ENCODE measurements at regions not wholly inside any gene's neighbourhood (a gene's known extent, or its start where the extent isn't known, plus 50 kb on each side); places are given as distances from the start of the nearest gene placed in this dataset.
"Not testable (repeated sequence)": the region's sequence is repeated elsewhere in the genome, so short reads cannot be mapped to it uniquely, and the experiment has no call there.

DNA sequence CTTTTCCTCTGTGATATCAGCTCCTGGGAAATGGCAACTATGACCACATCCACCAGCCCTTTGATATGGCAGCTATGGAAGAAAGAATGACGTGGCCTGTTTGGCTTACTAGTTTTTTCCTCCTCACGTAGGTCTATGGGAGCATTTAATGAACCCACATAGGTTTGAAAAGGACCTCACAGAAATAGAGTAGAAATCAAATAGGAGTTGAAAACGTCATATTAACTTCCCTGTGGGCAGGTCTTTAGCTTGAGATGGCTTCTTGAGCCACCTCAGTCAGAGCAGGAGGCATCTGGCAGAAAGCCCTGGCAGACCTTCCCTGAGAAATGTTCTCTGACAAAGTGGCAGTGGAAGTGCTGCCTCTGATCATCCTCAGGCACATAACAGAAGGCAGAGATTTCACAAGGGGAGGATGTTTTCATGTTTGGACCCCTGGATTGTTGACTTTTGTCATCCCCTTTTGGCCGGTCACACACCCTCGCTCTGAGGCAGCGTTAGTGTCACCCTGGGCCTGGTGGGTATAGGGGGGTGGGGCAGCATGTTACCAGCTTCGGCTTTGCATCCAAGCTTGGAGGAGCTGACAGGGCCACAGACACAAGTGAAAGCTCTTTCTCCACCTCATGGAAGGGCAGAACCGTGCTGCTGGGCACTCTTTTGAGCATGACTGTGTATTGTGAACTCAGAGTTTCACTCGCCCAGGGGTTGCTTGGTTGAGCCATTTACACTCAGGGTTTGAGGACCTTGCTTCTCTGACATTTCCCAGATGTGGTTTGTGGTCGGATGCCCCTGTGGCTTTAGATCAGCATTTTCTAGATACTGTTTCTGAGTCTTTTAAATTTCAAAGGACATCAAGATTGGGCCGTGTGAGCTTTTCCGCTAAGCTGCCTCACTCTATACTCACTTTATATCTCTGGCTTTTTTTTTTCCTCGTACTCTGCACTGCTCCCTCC, 184.2 kb downstream of the STK31 start:
- TF ChIP-seq, protein P1, sequence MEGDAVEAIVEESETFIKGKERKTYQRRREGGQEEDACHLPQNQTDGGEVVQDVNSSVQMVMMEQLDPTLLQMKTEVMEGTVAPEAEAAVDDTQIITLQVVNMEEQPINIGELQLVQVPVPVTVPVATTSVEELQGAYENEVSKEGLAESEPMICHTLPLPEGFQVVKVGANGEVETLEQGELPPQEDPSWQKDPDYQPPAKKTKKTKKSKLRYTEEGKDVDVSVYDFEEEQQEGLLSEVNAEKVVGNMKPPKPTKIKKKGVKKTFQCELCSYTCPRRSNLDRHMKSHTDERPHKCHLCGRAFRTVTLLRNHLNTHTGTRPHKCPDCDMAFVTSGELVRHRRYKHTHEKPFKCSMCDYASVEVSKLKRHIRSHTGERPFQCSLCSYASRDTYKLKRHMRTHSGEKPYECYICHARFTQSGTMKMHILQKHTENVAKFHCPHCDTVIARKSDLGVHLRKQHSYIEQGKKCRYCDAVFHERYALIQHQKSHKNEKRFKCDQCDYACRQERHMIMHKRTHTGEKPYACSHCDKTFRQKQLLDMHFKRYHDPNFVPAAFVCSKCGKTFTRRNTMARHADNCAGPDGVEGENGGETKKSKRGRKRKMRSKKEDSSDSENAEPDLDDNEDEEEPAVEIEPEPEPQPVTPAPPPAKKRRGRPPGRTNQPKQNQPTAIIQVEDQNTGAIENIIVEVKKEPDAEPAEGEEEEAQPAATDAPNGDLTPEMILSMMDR (IDR thresholded peaks at IDR 0.05; ENCODE audit: unreplicated experiment): no peak
- Mint-ChIP-seq H3K4me3 (no peak overlapping the region), H3K9me3 (peaks cover 6% of the 10 kb centered on the region), H3K27me3 (ENCODE audit: low read depth) (no peaks in the 10 kb centered on the region), H3K36me3 (no peaks in the 10 kb centered on the region), H3K4me1 (peaks cover 34% of the 10 kb centered on the region), H3K27ac (no peak overlapping the region)
- no peak for DNase-seq (ENCODE audit: low spot score in 2 of 2, unreplicated experiment in 2 of 2)

DNA sequence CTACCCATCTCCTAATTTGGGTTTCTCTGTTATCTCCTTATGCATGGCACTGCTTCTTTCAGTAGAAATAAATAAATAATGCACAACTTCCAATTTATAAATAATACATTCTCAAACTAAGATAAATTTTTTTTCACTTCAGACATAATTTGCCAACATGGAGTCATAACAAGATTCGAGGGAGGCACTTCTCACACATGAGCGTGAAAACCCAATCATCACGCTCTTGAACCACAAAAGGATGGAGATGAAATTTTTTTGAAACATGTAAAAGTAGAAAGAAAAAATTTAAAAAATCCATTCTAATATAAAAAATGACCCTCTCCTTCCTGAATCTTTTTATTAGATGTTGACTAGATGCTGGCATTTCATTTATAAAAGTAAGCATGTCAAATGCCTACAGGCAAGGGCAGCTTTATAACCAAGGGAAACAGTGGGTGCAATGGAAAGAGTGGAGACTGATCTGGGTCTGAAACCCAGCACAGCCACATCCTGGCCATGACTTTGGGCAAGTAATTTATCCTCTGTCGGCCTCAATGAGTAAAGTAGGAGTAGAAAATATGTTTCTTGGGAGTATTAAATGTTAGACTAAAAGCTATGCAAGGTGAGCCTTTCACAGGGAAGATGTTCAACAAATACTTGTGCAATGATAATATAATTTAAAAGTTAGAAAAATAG, 185.0 kb downstream of the STK31 start:
- H3K4me3 Mint-ChIP-seq: no peak overlapping the region
- TF ChIP-seq, protein P1 (IDR thresholded peaks at IDR 0.05; ENCODE audit: unreplicated experiment): no peak
- H3K36me3 Mint-ChIP-seq: no peaks in the 10 kb centered on the region
- H3K27me3 Mint-ChIP-seq (ENCODE audit: low read depth): no peaks in the 10 kb centered on the region
- peaks cover 2% of the 10 kb centered on the region for H3K9me3 Mint-ChIP-seq
- H3K27ac Mint-ChIP-seq: peak overlapping the region; percentile 34
- H3K4me1 Mint-ChIP-seq: peaks cover 34% of the 10 kb centered on the region
- DNase-seq (ENCODE audit: low spot score in 2 of 2, unreplicated experiment in 2 of 2): no peak

- Mint-ChIP-seq H3K4me3 (no peak overlapping the region), H3K36me3 (no peaks in the 10 kb centered on the region), H3K27ac (peak overlapping the region; percentile 30), H3K4me1 (peaks cover 34% of the 10 kb centered on the region), H3K9me3 (no peaks in the 10 kb centered on the region), H3K27me3 (ENCODE audit: low read depth) (no peaks in the 10 kb centered on the region)
- no peak for DNase-seq (ENCODE audit: low spot score in 2 of 2, unreplicated experiment in 2 of 2)
- TF ChIP-seq, protein P1 (IDR thresholded peaks at IDR 0.05; ENCODE audit: unreplicated experiment): no peak
Observed at GRCh38 chr7:23895666-23896096, 185.7 kb downstream of the STK31 start.

- Mint-ChIP-seq H3K4me1 (peaks cover 24% of the 10 kb centered on the region), H3K4me3 (no peak overlapping the region), H3K27me3 (ENCODE audit: low read depth) (peaks cover 2% of the 10 kb centered on the region), H3K9me3 (no peaks in the 10 kb centered on the region), H3K27ac (no peak overlapping the region), H3K36me3 (no peaks in the 10 kb centered on the region)
- TF ChIP-seq, protein P1 (IDR thresholded peaks at IDR 0.05; ENCODE audit: unreplicated experiment): no peak
- no peak for DNase-seq (ENCODE audit: low spot score in 2 of 2, unreplicated experiment in 2 of 2)
Observed at GRCh38 chr7:23898619-23899018, 188.6 kb downstream of the STK31 start.

DNA sequence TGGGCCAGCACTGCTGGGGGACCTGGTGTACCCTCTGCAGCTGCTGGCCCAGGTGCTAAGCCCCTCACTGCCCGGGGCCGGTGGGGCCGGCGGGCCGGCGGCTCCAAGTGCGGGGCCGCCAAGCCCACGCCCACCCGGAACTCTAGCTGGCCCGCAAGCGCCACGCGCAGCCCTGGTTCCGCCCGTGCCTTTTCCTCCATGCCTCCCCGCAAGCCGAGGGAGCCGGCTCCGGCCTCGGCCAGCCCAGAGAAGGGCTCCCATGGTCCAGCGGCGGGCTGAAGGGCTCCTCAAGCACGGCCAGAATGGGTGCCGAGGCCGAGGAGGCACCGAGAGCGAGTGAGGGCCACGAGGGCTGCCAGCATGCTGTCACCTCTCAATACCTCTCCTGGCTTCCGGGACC, 194.9 kb downstream of the STK31 start:
- not testable (repeated sequence) for H3K27ac Mint-ChIP-seq; H3K9me3 Mint-ChIP-seq; H3K4me3 Mint-ChIP-seq; H3K36me3 Mint-ChIP-seq; DNase-seq (ENCODE audit: low spot score in 2 of 2, unreplicated experiment in 2 of 2); H3K4me1 Mint-ChIP-seq; H3K27me3 Mint-ChIP-seq (ENCODE audit: low read depth)

DNA sequence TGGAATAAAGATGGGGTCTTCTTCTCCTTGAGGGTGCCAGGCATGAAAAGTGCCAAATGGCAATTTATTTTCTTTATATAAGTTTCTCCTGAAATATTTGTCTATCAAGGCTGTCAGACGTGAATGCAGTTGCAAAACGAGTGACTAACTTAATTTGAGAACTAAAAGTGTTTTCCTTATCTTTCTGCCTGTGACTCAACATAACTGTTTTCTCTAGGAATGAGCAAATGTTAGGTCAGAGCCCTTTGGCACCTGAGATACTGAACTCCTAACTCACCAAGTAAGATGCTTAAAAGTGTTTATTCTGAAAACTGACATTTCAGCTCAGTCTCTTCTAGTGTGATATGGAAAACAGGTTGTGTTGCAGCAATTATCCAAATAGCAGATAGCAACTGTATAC, 197.0 kb downstream of the STK31 start:
- TF ChIP-seq, protein P1 (IDR thresholded peaks at IDR 0.05; ENCODE audit: unreplicated experiment): no peak
- no peak for DNase-seq (ENCODE audit: low spot score in 2 of 2, unreplicated experiment in 2 of 2)
- Mint-ChIP-seq H3K27ac (no peak overlapping the region), H3K4me1 (no peaks in the 10 kb centered on the region), H3K36me3 (no peaks in the 10 kb centered on the region), H3K9me3 (no peaks in the 10 kb centered on the region), H3K4me3 (no peak overlapping the region), H3K27me3 (ENCODE audit: low read depth) (peaks cover 3% of the 10 kb centered on the region)
